Gastroesophageal sphincter (tissue), 3 donors: ENCODE measurements at regions not wholly inside any gene's neighbourhood (a gene's known extent, or its start where the extent isn't known, plus 50 kb on each side); places are given as distances from the start of the nearest gene placed in this dataset.

Experiments used
- POLR2A ChIP-seq, 2 donors: fragments of 450-650 bp; IDR thresholded peaks; one replicate each; pipeline ENCODE4 v1.6.1; 2017; ENCODE audit warnings: antibody characterized with exemption in 2 of 2, mild to moderate bottlenecking in 2 of 2, moderate library complexity in 1 of 2
- POLR2AphosphoS5 ChIP-seq: sonication (generic); formaldehyde crosslinking; IDR thresholded peaks from one replicate; pipeline ENCODE4 v1.6.1; 2017; ENCODE audit warnings: antibody characterized with exemption
- TF ChIP-seq, protein P1 (sequence below), 4 experiments: fragments of 200-600 bp in 2 of 4; fragments of 450-650 bp in 2 of 4; sonication (generic) in 1 of 4; IDR thresholded peaks; one replicate each; pipeline ENCODE4 v1.5.1; 2017 to 2019; ENCODE audit warnings: antibody characterized with exemption in 4 of 4, mild to moderate bottlenecking in 2 of 4, moderate library complexity in 2 of 4

DNA sequence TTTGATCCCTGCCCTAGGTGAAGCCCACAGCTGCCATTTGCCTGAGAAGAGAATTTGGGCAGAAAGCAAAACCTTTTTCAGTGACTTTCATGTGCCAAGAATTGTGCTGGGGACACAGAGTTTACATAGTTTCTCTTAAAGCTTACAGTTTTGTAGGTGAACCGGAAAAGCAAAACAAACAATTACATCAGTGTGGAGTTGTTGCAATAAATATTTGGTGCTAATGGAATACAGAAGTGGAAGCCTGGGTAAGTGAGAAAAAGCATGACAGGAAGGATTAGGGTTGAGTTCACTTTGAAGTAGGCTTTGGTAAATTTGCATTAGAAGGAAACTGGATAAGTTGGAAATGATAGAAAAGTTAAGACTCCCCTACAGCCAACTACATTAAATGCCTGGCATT, 82.7 kb downstream of the RASSF10 start:
- TF ChIP-seq, protein P1, sequence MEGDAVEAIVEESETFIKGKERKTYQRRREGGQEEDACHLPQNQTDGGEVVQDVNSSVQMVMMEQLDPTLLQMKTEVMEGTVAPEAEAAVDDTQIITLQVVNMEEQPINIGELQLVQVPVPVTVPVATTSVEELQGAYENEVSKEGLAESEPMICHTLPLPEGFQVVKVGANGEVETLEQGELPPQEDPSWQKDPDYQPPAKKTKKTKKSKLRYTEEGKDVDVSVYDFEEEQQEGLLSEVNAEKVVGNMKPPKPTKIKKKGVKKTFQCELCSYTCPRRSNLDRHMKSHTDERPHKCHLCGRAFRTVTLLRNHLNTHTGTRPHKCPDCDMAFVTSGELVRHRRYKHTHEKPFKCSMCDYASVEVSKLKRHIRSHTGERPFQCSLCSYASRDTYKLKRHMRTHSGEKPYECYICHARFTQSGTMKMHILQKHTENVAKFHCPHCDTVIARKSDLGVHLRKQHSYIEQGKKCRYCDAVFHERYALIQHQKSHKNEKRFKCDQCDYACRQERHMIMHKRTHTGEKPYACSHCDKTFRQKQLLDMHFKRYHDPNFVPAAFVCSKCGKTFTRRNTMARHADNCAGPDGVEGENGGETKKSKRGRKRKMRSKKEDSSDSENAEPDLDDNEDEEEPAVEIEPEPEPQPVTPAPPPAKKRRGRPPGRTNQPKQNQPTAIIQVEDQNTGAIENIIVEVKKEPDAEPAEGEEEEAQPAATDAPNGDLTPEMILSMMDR (IDR thresholded peaks at IDR 0.05), result no peak
- TF ChIP-seq POLR2AphosphoS5 (no peak), POLR2A (IDR thresholded peaks at IDR 0.05) (no peak)
